ENCODE measurements at regions not wholly inside any gene's neighbourhood (a gene's known extent, or its start where the extent isn't known, plus 50 kb on each side); places are given as distances from the start of the nearest gene placed in this dataset.

GRCh38 chr17:72264682-72265405 is 144.0 kb downstream of the SOX9 start:
- no peak overlapping the region for H3K4me3 ChIP-seq
- no peaks in the 10 kb centered on the region for H3K4me1 ChIP-seq
- H3K36me3 ChIP-seq: no peaks in the 10 kb centered on the region
- TF ChIP-seq CTCF (IDR thresholded peaks at IDR 0.05): no peak
- DNase-seq (no peak), ATAC-seq (no peak)
- H3K27ac ChIP-seq: no peak overlapping the region
- intact Hi-C loops (cut with DNase I): no loop called here
- no peaks in the 10 kb centered on the region for H3K9me3 ChIP-seq
- H3K27me3 ChIP-seq (ENCODE audit: low read depth): peaks cover 4% of the 10 kb centered on the region

GRCh38 chr17:72266112-72266775 is 145.4 kb downstream of the SOX9 start:
- H3K27ac ChIP-seq: no peak overlapping the region
- no peak for TF ChIP-seq CTCF (IDR thresholded peaks at IDR 0.05)
- peaks cover 4% of the 10 kb centered on the region for H3K27me3 ChIP-seq (ENCODE audit: low read depth)
- DNase-seq (no peak), ATAC-seq (no peak)
- H3K4me1 ChIP-seq: no peaks in the 10 kb centered on the region
- H3K4me3 ChIP-seq: no peak overlapping the region
- no peaks in the 10 kb centered on the region for H3K9me3 ChIP-seq
- H3K36me3 ChIP-seq: no peaks in the 10 kb centered on the region
- intact Hi-C loops (cut with DNase I): no loop called here

GRCh38 chr17:72267601-72268000 is 146.8 kb downstream of the SOX9 start:
- ATAC-seq: no peak
- no peak for TF ChIP-seq CTCF (IDR thresholded peaks at IDR 0.05)
- intact Hi-C loops (cut with DNase I): no loop called here
- no peak for DNase-seq
- no peaks in the 10 kb centered on the region for H3K36me3 ChIP-seq
- no peak overlapping the region for H3K4me3 ChIP-seq
- H3K4me1 ChIP-seq: no peaks in the 10 kb centered on the region
- H3K27me3 ChIP-seq (ENCODE audit: low read depth): peaks cover 4% of the 10 kb centered on the region
- H3K9me3 ChIP-seq: no peaks in the 10 kb centered on the region
- H3K27ac ChIP-seq: no peak overlapping the region

GRCh38 chr17:72268431-72268830 is 147.6 kb downstream of the SOX9 start:
- Histone ChIP-seq H3K27ac (no peak overlapping the region), H3K4me1 (no peaks in the 10 kb centered on the region), H3K27me3 (ENCODE audit: low read depth) (peaks cover 4% of the 10 kb centered on the region), H3K4me3 (no peak overlapping the region), H3K36me3 (no peaks in the 10 kb centered on the region), H3K9me3 (no peaks in the 10 kb centered on the region)
- ATAC-seq (no peak), DNase-seq (no peak)
- no peak for TF ChIP-seq CTCF (IDR thresholded peaks at IDR 0.05)
- intact Hi-C loops (cut with DNase I): no loop called here

- Histone ChIP-seq H3K27ac (no peak overlapping the region), H3K36me3 (no peaks in the 10 kb centered on the region), H3K9me3 (no peaks in the 10 kb centered on the region), H3K27me3 (ENCODE audit: low read depth) (peaks cover 4% of the 10 kb centered on the region), H3K4me1 (no peaks in the 10 kb centered on the region), H3K4me3 (no peak overlapping the region)
- intact Hi-C loops (cut with DNase I): no loop called here
- ATAC-seq (no peak), DNase-seq (no peak)
- TF ChIP-seq CTCF (IDR thresholded peaks at IDR 0.05): no peak
Observed at GRCh38 chr17:72270273-72270924, 149.6 kb downstream of the SOX9 start.
